HCT116 (cell line): ENCODE measurements at regions not wholly inside any gene's neighbourhood (a gene's known extent, or its start where the extent isn't known, plus 50 kb on each side); places are given as distances from the start of the nearest gene placed in this dataset.

ENCODE experiments used
- ATAC-seq: fragments of 200-7000 bp; cut with Tn5 transposase; 2 replicates; pipeline ENCODE4 v1.9.1; 2020; ENCODE audit warnings: mild to moderate bottlenecking, moderate library complexity
- BruUV-seq: library from RNA; stranded (reverse); fragments of 400-500 nt; replicated peaks from 2 replicates; lab custom pipeline; 2021; lab: Mats Ljungman, UMichigan
- CTCF ChIA-PET: fragments of 300-600 bp; sonication (Branson Sonifier 250); formaldehyde crosslinking; loops from one replicate; lab custom pipeline; 2021; ENCODE audit warnings: antibody characterized with exemption; lab: Charles Lee
- POLR2A ChIA-PET: fragments of 300-600, 350-600 bp; sonication (Branson Sonifier 250); formaldehyde crosslinking; loops from one replicate; lab custom pipeline; 2021; ENCODE audit warnings: antibody characterized with exemption; lab: Charles Lee
- RAD21 ChIA-PET, 2 experiments: fragments of 300-600 bp; sonication (Branson Sonifier 250); formaldehyde crosslinking; loops; one replicate each; lab custom pipeline; 2023; ENCODE audit warnings: low total read pairs in 2 of 2; ENCODE audit not compliant: uncharacterized antibody in 2 of 2, unreplicated experiment in 2 of 2, low non-redundant PET in 1 of 2; lab: Charles Lee
- DNase-seq: peaks from one replicate; pipeline ENCODE4 v3.0.0-alpha.2; 2010; ENCODE audit warnings: low read depth, low spot score
- H2AFZ ChIP-seq: fragments of 200-600 bp; shearing (Covaris generic), sonication (generic); 2 replicates; pipeline ENCODE4 v1.6.1; 2017; ENCODE audit warnings: low read depth, mixed run types, mixed read lengths, antibody characterized with exemption, low read length; ENCODE audit not compliant: poor library complexity, severe bottlenecking
- H3K27ac ChIP-seq: 2 replicates; pipeline ENCODE4 v1.5.1; 2012; ENCODE audit warnings: low read depth, low read length
- H3K27me3 ChIP-seq: fragments of 200-600 bp; sonication (generic); 2 replicates; pipeline ENCODE4 v1.6.1; 2016; ENCODE audit warnings: mixed run types, low read length, mixed read lengths; ENCODE audit not compliant: insufficient read depth
- H3K36me3 ChIP-seq, 2 experiments: fragments of 200-500 bp in 1 of 2; fragments of 200-600 bp in 1 of 2; sonication (Bioruptor generic) in 1 of 2; sonication (generic) in 1 of 2; 2 replicates each; pipeline versions ENCODE4 v1.5.1 to v1.6.1; 2014 to 2016; ENCODE audit warnings: low read length in 2 of 2, inconsistent platforms in 1 of 2, mixed read lengths in 1 of 2, mixed run types in 1 of 2; ENCODE audit not compliant: insufficient read depth in 2 of 2, control insufficient read depth in 1 of 2
- H3K4me1 ChIP-seq, 2 experiments: fragments of 200-600 bp in 1 of 2; sonication (generic) in 1 of 2; 2 replicates each; pipeline versions ENCODE4 v1.5.1 to v1.6.1; 2012 to 2017; ENCODE audit warnings: low read length in 2 of 2, inconsistent platforms in 1 of 2, mild to moderate bottlenecking in 1 of 2, mixed read lengths in 1 of 2, mixed run types in 1 of 2, moderate library complexity in 1 of 2; ENCODE audit not compliant: insufficient read depth in 2 of 2, control insufficient read depth in 1 of 2
- H3K4me2 ChIP-seq: fragments of 200-600 bp; sonication (generic); 2 replicates; pipeline ENCODE4 v1.6.1; 2017; ENCODE audit warnings: mixed run types, low read length, mixed read lengths
- H3K4me3 ChIP-seq, 2 experiments: fragments of 200-600 bp in 1 of 2; sonication (generic) in 1 of 2; replicated peaks in 1 of 2; 2 replicates each; pipeline ENCODE4 v1.5.1; 2011 to 2016; ENCODE audit warnings: low read length in 2 of 2, control low read depth in 1 of 2, low read depth in 1 of 2, mild to moderate bottlenecking in 1 of 2, mixed read lengths in 1 of 2, mixed run types in 1 of 2
- H3K79me2 ChIP-seq: fragments of 200-600 bp; sonication (generic); 2 replicates; pipeline ENCODE4 v1.6.1; 2017; ENCODE audit warnings: mild to moderate bottlenecking, mixed run types, low read length, moderate library complexity, mixed read lengths; ENCODE audit not compliant: insufficient read depth
- H3K9ac ChIP-seq: fragments of 200-600 bp; sonication (generic); 2 replicates; pipeline ENCODE4 v1.6.1; 2016; ENCODE audit warnings: low read length, mixed read lengths
- H3K9me2 ChIP-seq: fragments of 200-600 bp; sonication (generic), shearing (Covaris generic); 2 replicates; pipeline ENCODE4 v1.6.1; 2017; ENCODE audit warnings: mixed run types, mild to moderate bottlenecking, moderate library complexity; ENCODE audit not compliant: insufficient read depth
- H3K9me3 ChIP-seq, 2 experiments: fragments of 200-500 bp in 1 of 2; fragments of 200-600 bp in 1 of 2; sonication (Bioruptor generic) in 1 of 2; sonication (generic) in 1 of 2; 2 replicates each; pipeline ENCODE4 v1.6.1; 2014 to 2017; ENCODE audit warnings: low read length in 2 of 2, mixed read lengths in 2 of 2, inconsistent platforms in 1 of 2, low read depth in 1 of 2, mild to moderate bottlenecking in 1 of 2, mixed run types in 1 of 2, moderate library complexity in 1 of 2; ENCODE audit not compliant: control insufficient read depth in 1 of 2, insufficient read depth in 1 of 2
- H4K20me1 ChIP-seq: fragments of 200-600 bp; sonication (generic), shearing (Covaris generic); 2 replicates; pipeline ENCODE4 v1.6.1; 2017; ENCODE audit warnings: mixed run types, mild to moderate bottlenecking, moderate library complexity; ENCODE audit not compliant: insufficient read depth
- CEBPB ChIP-seq: IDR thresholded peaks from 2 replicates; pipeline ENCODE4 v1.6.1; 2012; ENCODE audit warnings: low read depth
- FOSL1 ChIP-seq: IDR thresholded peaks from 2 replicates; pipeline ENCODE4 v1.6.1; 2012; ENCODE audit warnings: low read depth
- POLR2A ChIP-seq: IDR thresholded peaks from 2 replicates; pipeline ENCODE4 v1.7.0; 2011; ENCODE audit warnings: borderline replicate concordance; ENCODE audit not compliant: insufficient read depth, insufficient read length; ENCODE audit errors: extremely low read depth
- SIN3A ChIP-seq: IDR thresholded peaks from 2 replicates; pipeline ENCODE4 v1.6.1; 2012; ENCODE audit warnings: low read depth
- ZFX ChIP-seq: fragments of 450-650 bp; IDR thresholded peaks from 2 replicates; pipeline ENCODE4 v1.6.1; 2017
- intact Hi-C: fragments of 100-400 bp; cut with micrococcal nuclease; formaldehyde crosslinking; loops from 2 replicates; pipeline ENCODE4 v1.10.0; 2022
- TF ChIP-seq, protein P1 (sequence below): IDR thresholded peaks from 2 replicates; pipeline ENCODE4 v1.6.1; 2012; ENCODE audit warnings: low read depth
- TF ChIP-seq, protein P2 (sequence below): IDR thresholded peaks from 2 replicates; pipeline ENCODE4 v1.6.1; 2011; ENCODE audit warnings: mild to moderate bottlenecking, low read length, moderate library complexity; ENCODE audit not compliant: insufficient replicate concordance; ENCODE audit errors: extremely low read depth

DNA sequence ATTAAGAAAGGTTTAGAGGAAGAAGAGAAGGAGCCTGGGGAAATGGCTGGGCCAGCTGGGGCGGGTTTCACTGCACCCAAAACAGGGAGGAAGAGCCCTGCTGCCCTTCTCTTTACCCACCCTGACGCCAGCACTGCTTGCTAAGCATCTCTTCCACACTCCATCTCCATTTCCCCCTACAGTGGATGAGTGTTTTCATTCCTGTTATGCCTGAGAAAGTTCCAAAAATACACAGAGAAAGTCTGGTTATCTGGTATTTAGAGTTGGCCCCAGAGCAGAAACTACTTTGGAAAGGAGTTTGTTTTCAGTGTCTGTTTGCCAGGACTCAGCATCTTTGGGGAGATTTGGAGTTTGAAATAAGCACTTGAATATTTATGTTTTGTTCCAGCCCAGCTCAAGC lies 451.0 kb downstream of the SLC4A3 start:
- H4K20me1 ChIP-seq, result no peaks in the 10 kb centered on the region; the same call in 1 of the 2 replicates
- H3K9me3 ChIP-seq, result no peaks in the 10 kb centered on the region
- ATAC-seq (no peak), DNase-seq (no peak)
- no peaks in the 10 kb centered on the region for H3K9me2 ChIP-seq
- intact Hi-C loops, result no loop called here
- H3K4me3 ChIP-seq, result no peak overlapping the region
- H3K36me3 ChIP-seq, result peaks cover 0 to 9% of the 10 kb centered on the region in 2 experiments; a peak in 2 of 4 replicates
- no peaks in the 10 kb centered on the region for H3K27me3 ChIP-seq
- POLR2A ChIA-PET, result no interaction called here
- no peaks in the 10 kb centered on the region for H3K79me2 ChIP-seq
- TF ChIP-seq FOSL1, result no peak
- TF ChIP-seq, protein P1, sequence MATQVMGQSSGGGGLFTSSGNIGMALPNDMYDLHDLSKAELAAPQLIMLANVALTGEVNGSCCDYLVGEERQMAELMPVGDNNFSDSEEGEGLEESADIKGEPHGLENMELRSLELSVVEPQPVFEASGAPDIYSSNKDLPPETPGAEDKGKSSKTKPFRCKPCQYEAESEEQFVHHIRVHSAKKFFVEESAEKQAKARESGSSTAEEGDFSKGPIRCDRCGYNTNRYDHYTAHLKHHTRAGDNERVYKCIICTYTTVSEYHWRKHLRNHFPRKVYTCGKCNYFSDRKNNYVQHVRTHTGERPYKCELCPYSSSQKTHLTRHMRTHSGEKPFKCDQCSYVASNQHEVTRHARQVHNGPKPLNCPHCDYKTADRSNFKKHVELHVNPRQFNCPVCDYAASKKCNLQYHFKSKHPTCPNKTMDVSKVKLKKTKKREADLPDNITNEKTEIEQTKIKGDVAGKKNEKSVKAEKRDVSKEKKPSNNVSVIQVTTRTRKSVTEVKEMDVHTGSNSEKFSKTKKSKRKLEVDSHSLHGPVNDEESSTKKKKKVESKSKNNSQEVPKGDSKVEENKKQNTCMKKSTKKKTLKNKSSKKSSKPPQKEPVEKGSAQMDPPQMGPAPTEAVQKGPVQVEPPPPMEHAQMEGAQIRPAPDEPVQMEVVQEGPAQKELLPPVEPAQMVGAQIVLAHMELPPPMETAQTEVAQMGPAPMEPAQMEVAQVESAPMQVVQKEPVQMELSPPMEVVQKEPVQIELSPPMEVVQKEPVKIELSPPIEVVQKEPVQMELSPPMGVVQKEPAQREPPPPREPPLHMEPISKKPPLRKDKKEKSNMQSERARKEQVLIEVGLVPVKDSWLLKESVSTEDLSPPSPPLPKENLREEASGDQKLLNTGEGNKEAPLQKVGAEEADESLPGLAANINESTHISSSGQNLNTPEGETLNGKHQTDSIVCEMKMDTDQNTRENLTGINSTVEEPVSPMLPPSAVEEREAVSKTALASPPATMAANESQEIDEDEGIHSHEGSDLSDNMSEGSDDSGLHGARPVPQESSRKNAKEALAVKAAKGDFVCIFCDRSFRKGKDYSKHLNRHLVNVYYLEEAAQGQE, result no peak
- TF ChIP-seq SIN3A, result no peak
- no peak for TF ChIP-seq POLR2A
- TF ChIP-seq CEBPB, result no peak
- TF ChIP-seq ZFX, result no peak
- TF ChIP-seq, protein P2, sequence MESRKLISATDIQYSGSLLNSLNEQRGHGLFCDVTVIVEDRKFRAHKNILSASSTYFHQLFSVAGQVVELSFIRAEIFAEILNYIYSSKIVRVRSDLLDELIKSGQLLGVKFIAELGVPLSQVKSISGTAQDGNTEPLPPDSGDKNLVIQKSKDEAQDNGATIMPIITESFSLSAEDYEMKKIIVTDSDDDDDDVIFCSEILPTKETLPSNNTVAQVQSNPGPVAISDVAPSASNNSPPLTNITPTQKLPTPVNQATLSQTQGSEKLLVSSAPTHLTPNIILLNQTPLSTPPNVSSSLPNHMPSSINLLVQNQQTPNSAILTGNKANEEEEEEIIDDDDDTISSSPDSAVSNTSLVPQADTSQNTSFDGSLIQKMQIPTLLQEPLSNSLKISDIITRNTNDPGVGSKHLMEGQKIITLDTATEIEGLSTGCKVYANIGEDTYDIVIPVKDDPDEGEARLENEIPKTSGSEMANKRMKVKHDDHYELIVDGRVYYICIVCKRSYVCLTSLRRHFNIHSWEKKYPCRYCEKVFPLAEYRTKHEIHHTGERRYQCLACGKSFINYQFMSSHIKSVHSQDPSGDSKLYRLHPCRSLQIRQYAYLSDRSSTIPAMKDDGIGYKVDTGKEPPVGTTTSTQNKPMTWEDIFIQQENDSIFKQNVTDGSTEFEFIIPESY, result no peak
- CTCF ChIA-PET, result no interaction called here
- no peak overlapping the region for H3K4me2 ChIP-seq
- H3K9ac ChIP-seq, result no peak overlapping the region
- H3K4me1 ChIP-seq, result no peaks in the 10 kb centered on the region
- BruUV-seq, result no TSS peak
- H3K27ac ChIP-seq, result no peak overlapping the region
- RAD21 ChIA-PET, result no interaction called here
- no peak overlapping the region for H2AFZ ChIP-seq
